ENCODE measurements at regions not wholly inside any gene's neighbourhood (a gene's known extent, or its start where the extent isn't known, plus 50 kb on each side); places are given as distances from the start of the nearest gene placed in this dataset.

DNA sequence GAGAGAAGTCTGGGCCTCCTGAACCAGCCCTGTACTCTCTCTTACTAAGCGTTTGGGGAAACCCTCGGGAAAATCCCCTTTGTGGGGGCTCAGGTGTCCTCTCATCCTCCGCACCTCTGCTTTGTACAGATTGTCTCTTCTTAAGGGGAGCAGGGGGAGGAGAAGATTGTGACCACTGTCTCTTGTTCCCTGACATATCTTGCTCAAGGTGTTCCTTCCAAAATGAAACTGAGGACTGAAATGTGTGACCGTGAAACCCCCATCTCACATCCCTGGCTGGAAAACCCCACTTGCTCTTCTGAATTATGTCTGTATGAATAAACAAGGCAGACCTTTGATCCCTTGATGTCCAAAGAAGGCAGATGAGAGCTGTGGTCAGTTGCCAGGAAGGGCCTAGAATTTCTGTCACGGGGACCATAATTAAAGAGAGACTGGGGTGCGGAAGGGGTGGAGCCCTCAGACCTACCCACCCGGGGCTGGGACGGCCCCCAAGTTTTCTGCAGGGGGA, 369.8 kb downstream of the AACS start (continued):
- TF ChIP-seq FOXK2 (IDR thresholded peaks at IDR 0.05) (peak; percentile 70), KLF5 (IDR thresholded peaks at IDR 0.05; ENCODE audit: partially characterized antibody) (no peak), TARDBP (IDR thresholded peaks at IDR 0.05; ENCODE audit: borderline replicate concordance) (no peak), ASH2L (IDR thresholded peaks at IDR 0.05; ENCODE audit: borderline replicate concordance, low read depth) (no peak), LARP7 (IDR thresholded peaks at IDR 0.05) (no peak), DPF2 (IDR thresholded peaks at IDR 0.05) (peak; percentile 85), RUNX3 (IDR thresholded peaks at IDR 0.05; ENCODE audit: low read length) (peak; percentile 80), NR2C2 (IDR thresholded peaks at IDR 0.05; ENCODE audit: borderline replicate concordance, control insufficient read depth, insufficient read length, low read depth) (no peak)
- TF ChIP-seq, protein P1, sequence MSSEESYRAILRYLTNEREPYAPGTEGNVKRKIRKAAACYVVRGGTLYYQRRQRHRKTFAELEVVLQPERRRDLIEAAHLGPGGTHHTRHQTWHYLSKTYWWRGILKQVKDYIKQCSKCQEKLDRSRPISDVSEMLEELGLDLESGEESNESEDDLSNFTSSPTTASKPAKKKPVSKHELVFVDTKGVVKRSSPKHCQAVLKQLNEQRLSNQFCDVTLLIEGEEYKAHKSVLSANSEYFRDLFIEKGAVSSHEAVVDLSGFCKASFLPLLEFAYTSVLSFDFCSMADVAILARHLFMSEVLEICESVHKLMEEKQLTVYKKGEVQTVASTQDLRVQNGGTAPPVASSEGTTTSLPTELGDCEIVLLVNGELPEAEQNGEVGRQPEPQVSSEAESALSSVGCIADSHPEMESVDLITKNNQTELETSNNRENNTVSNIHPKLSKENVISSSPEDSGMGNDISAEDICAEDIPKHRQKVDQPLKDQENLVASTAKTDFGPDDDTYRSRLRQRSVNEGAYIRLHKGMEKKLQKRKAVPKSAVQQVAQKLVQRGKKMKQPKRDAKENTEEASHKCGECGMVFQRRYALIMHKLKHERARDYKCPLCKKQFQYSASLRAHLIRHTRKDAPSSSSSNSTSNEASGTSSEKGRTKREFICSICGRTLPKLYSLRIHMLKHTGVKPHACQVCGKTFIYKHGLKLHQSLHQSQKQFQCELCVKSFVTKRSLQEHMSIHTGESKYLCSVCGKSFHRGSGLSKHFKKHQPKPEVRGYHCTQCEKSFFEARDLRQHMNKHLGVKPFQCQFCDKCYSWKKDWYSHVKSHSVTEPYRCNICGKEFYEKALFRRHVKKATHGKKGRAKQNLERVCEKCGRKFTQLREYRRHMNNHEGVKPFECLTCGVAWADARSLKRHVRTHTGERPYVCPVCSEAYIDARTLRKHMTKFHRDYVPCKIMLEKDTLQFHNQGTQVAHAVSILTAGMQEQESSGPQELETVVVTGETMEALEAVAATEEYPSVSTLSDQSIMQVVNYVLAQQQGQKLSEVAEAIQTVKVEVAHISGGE (CRISPR knock-in tag; IDR thresholded peaks at IDR 0.05): no peak
- TF ChIP-seq, protein P2, sequence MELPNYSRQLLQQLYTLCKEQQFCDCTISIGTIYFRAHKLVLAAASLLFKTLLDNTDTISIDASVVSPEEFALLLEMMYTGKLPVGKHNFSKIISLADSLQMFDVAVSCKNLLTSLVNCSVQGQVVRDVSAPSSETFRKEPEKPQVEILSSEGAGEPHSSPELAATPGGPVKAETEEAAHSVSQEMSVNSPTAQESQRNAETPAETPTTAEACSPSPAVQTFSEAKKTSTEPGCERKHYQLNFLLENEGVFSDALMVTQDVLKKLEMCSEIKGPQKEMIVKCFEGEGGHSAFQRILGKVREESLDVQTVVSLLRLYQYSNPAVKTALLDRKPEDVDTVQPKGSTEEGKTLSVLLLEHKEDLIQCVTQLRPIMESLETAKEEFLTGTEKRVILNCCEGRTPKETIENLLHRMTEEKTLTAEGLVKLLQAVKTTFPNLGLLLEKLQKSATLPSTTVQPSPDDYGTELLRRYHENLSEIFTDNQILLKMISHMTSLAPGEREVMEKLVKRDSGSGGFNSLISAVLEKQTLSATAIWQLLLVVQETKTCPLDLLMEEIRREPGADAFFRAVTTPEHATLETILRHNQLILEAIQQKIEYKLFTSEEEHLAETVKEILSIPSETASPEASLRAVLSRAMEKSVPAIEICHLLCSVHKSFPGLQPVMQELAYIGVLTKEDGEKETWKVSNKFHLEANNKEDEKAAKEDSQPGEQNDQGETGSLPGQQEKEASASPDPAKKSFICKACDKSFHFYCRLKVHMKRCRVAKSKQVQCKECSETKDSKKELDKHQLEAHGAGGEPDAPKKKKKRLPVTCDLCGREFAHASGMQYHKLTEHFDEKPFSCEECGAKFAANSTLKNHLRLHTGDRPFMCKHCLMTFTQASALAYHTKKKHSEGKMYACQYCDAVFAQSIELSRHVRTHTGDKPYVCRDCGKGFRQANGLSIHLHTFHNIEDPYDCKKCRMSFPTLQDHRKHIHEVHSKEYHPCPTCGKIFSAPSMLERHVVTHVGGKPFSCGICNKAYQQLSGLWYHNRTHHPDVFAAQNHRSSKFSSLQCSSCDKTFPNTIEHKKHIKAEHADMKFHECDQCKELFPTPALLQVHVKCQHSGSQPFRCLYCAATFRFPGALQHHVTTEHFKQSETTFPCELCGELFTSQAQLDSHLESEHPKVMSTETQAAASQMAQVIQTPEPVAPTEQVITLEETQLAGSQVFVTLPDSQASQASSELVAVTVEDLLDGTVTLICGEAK (IDR thresholded peaks at IDR 0.05; ENCODE audit: borderline replicate concordance): no peak; the same call in 1 of the 2 replicates
- TF ChIP-seq, protein P3, sequence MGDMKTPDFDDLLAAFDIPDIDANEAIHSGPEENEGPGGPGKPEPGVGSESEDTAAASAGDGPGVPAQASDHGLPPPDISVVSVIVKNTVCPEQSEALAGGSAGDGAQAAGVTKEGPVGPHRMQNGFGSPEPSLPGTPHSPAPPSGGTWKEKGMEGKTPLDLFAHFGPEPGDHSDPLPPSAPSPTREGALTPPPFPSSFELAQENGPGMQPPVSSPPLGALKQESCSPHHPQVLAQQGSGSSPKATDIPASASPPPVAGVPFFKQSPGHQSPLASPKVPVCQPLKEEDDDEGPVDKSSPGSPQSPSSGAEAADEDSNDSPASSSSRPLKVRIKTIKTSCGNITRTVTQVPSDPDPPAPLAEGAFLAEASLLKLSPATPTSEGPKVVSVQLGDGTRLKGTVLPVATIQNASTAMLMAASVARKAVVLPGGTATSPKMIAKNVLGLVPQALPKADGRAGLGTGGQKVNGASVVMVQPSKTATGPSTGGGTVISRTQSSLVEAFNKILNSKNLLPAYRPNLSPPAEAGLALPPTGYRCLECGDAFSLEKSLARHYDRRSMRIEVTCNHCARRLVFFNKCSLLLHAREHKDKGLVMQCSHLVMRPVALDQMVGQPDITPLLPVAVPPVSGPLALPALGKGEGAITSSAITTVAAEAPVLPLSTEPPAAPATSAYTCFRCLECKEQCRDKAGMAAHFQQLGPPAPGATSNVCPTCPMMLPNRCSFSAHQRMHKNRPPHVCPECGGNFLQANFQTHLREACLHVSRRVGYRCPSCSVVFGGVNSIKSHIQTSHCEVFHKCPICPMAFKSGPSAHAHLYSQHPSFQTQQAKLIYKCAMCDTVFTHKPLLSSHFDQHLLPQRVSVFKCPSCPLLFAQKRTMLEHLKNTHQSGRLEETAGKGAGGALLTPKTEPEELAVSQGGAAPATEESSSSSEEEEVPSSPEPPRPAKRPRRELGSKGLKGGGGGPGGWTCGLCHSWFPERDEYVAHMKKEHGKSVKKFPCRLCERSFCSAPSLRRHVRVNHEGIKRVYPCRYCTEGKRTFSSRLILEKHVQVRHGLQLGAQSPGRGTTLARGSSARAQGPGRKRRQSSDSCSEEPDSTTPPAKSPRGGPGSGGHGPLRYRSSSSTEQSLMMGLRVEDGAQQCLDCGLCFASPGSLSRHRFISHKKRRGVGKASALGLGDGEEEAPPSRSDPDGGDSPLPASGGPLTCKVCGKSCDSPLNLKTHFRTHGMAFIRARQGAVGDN (IDR thresholded peaks at IDR 0.05): no peak; the same call in 1 of the 2 replicates
- TF ChIP-seq, protein P4, sequence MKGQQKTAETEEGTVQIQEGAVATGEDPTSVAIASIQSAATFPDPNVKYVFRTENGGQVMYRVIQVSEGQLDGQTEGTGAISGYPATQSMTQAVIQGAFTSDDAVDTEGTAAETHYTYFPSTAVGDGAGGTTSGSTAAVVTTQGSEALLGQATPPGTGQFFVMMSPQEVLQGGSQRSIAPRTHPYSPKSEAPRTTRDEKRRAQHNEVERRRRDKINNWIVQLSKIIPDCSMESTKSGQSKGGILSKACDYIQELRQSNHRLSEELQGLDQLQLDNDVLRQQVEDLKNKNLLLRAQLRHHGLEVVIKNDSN (IDR thresholded peaks at IDR 0.05; ENCODE audit: borderline replicate concordance, extremely low read length, insufficient read depth, low read depth, low read length): no peak
- TF ChIP-seq, protein P5, sequence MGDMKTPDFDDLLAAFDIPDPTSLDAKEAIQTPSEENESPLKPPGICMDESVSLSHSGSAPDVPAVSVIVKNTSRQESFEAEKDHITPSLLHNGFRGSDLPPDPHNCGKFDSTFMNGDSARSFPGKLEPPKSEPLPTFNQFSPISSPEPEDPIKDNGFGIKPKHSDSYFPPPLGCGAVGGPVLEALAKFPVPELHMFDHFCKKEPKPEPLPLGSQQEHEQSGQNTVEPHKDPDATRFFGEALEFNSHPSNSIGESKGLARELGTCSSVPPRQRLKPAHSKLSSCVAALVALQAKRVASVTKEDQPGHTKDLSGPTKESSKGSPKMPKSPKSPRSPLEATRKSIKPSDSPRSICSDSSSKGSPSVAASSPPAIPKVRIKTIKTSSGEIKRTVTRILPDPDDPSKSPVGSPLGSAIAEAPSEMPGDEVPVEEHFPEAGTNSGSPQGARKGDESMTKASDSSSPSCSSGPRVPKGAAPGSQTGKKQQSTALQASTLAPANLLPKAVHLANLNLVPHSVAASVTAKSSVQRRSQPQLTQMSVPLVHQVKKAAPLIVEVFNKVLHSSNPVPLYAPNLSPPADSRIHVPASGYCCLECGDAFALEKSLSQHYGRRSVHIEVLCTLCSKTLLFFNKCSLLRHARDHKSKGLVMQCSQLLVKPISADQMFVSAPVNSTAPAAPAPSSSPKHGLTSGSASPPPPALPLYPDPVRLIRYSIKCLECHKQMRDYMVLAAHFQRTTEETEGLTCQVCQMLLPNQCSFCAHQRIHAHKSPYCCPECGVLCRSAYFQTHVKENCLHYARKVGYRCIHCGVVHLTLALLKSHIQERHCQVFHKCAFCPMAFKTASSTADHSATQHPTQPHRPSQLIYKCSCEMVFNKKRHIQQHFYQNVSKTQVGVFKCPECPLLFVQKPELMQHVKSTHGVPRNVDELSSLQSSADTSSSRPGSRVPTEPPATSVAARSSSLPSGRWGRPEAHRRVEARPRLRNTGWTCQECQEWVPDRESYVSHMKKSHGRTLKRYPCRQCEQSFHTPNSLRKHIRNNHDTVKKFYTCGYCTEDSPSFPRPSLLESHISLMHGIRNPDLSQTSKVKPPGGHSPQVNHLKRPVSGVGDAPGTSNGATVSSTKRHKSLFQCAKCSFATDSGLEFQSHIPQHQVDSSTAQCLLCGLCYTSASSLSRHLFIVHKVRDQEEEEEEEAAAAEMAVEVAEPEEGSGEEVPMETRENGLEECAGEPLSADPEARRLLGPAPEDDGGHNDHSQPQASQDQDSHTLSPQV (IDR thresholded peaks at IDR 0.05): no peak
